Hepatocyte (in vitro differentiated cells): ENCODE measurements at regions not wholly inside any gene's neighbourhood (a gene's known extent, or its start where the extent isn't known, plus 50 kb on each side); places are given as distances from the start of the nearest gene placed in this dataset.

Experiments
- DNase-seq: peaks from one replicate; pipeline ENCODE4 v3.0.0-alpha.2; 2016; ENCODE audit warnings: low spot score
- H2AFZ ChIP-seq: fragments of 200-600 bp; sonication (generic); 2 replicates; pipeline ENCODE4 v1.6.0; 2016; ENCODE audit warnings: antibody characterized with exemption, mild to moderate bottlenecking
- H3K27ac ChIP-seq: fragments of 200-600 bp; sonication (generic); 2 replicates; pipeline ENCODE4 v1.5.1; 2016; ENCODE audit warnings: mild to moderate bottlenecking
- H3K27me3 ChIP-seq: fragments of 200-600 bp; sonication (generic); 2 replicates; pipeline ENCODE4 v1.6.1; 2016
- H3K36me3 ChIP-seq: fragments of 200-600 bp; sonication (generic); replicated peaks from 2 replicates; pipeline ENCODE4 v1.5.1; 2016; ENCODE audit warnings: low read depth; ENCODE audit not compliant: insufficient read depth
- H3K4me1 ChIP-seq: fragments of 200-600 bp; sonication (generic); 2 replicates; pipeline ENCODE4 v1.5.1; 2016; ENCODE audit warnings: mild to moderate bottlenecking, moderate library complexity; ENCODE audit not compliant: insufficient read depth
- H3K4me2 ChIP-seq: fragments of 200-600 bp; sonication (generic); 2 replicates; pipeline ENCODE4 v1.6.0; 2016
- H3K4me3 ChIP-seq: fragments of 200-600 bp; sonication (generic); 2 replicates; pipeline ENCODE4 v1.5.1; 2016; ENCODE audit warnings: mild to moderate bottlenecking
- H3K79me2 ChIP-seq: fragments of 200-600 bp; sonication (generic); 2 replicates; pipeline ENCODE4 v1.6.0; 2017; ENCODE audit warnings: mild to moderate bottlenecking
- H3K9me2 ChIP-seq: fragments of 200-600 bp; sonication (generic); replicated peaks from 2 replicates; pipeline ENCODE4 v1.6.0; 2017; ENCODE audit warnings: mild to moderate bottlenecking; ENCODE audit not compliant: insufficient read depth
- H3K9me3 ChIP-seq: fragments of 200-600 bp; sonication (generic); 2 replicates; pipeline ENCODE4 v1.5.1; 2016; ENCODE audit warnings: low read depth, mild to moderate bottlenecking
- H4K20me1 ChIP-seq: fragments of 200-600 bp; sonication (generic); 2 replicates; pipeline ENCODE4 v1.6.0; 2016; ENCODE audit warnings: mild to moderate bottlenecking; ENCODE audit not compliant: insufficient read depth, poor library complexity, severe bottlenecking
- EZH2 ChIP-seq: fragments of 200-600 bp; sonication (generic); IDR thresholded peaks from 2 replicates; pipeline ENCODE4 v1.6.1; 2016; ENCODE audit warnings: antibody characterized with exemption, mild to moderate bottlenecking, borderline replicate concordance
- EZH2phosphoT487 ChIP-seq: fragments of 200-600 bp; sonication (generic); IDR thresholded peaks from one replicate; pipeline ENCODE4 v1.6.1; 2018; ENCODE audit warnings: antibody characterized with exemption, mild to moderate bottlenecking, low read depth, moderate library complexity; ENCODE audit not compliant: unreplicated experiment, severe bottlenecking
- WGBS: methylation state at CpG from one replicate; pipeline ENCODE4 v1.1.6; 2016; ENCODE audit warnings: low lambda C conversion rate; ENCODE audit errors: missing lambda C conversion rate; 5-methylcytosine and 5-hydroxymethylcytosine counted together
- TF ChIP-seq, protein P1 (sequence below): fragments of 200-600 bp; sonication (generic); IDR thresholded peaks from 2 replicates; pipeline ENCODE4 v1.5.1; 2016; ENCODE audit warnings: antibody characterized with exemption, mild to moderate bottlenecking; ENCODE audit not compliant: poor library complexity

GRCh38 chr7:142485617-142486226 lies 227.9 kb upstream of the PRSS58 start:
- TF ChIP-seq, protein P1, sequence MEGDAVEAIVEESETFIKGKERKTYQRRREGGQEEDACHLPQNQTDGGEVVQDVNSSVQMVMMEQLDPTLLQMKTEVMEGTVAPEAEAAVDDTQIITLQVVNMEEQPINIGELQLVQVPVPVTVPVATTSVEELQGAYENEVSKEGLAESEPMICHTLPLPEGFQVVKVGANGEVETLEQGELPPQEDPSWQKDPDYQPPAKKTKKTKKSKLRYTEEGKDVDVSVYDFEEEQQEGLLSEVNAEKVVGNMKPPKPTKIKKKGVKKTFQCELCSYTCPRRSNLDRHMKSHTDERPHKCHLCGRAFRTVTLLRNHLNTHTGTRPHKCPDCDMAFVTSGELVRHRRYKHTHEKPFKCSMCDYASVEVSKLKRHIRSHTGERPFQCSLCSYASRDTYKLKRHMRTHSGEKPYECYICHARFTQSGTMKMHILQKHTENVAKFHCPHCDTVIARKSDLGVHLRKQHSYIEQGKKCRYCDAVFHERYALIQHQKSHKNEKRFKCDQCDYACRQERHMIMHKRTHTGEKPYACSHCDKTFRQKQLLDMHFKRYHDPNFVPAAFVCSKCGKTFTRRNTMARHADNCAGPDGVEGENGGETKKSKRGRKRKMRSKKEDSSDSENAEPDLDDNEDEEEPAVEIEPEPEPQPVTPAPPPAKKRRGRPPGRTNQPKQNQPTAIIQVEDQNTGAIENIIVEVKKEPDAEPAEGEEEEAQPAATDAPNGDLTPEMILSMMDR, result peak; percentile 34
- no peak for TF ChIP-seq EZH2
- H3K4me1 ChIP-seq, result no peaks in the 10 kb centered on the region
- no peak overlapping the region for H3K4me3 ChIP-seq
- no peak overlapping the region for H3K4me2 ChIP-seq
- DNase-seq, result no peak
- no peaks in the 10 kb centered on the region for H3K36me3 ChIP-seq
- no peaks in the 10 kb centered on the region for H3K9me2 ChIP-seq
- H3K9me3 ChIP-seq, result no peaks in the 10 kb centered on the region
- no peak overlapping the region for H2AFZ ChIP-seq
- 67% methylated on average over 7 of the region's 7 CpGs for WGBS
- H3K27me3 ChIP-seq, result no peaks in the 10 kb centered on the region
- H3K27ac ChIP-seq, result no peak overlapping the region
- H3K79me2 ChIP-seq, result no peaks in the 10 kb centered on the region
- H4K20me1 ChIP-seq, result no peaks in the 10 kb centered on the region

DNA sequence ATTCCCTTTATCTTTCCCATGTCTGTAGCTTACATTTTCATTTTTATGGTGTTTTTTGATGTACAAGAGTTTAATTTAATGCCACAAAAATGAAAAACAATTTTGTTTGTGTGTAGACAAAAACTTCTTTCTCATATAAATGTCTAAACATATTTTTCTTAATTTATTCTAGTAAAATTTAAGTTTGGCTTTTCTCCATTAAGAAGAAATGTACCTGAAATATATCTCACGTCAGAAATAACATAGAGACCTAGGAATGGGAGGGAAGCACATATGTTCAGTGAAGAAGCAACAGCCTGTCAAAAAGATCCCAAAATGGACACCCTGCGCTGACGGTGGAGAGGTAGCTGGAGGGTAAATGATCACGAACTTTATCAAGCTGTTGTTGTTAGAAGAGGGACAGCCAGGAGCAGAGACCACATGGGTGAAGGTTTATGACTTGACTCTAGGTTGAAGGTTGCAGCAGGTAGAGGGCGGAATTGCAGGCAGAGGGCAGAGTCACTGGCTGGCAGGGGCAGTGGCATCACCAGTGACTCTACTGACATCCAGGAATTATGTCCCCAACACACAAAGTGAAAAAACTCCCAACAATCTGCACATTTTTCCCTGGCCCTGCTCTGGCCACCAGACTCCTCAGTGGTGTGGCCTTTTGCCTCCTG lies 225.9 kb upstream of the PRSS58 start:
- Histone ChIP-seq H3K4me2 (no peak overlapping the region), H4K20me1 (no peaks in the 10 kb centered on the region), H3K9me3 (no peaks in the 10 kb centered on the region), H3K4me1 (no peaks in the 10 kb centered on the region), H3K27me3 (no peaks in the 10 kb centered on the region), H3K27ac (no peak overlapping the region), H3K79me2 (no peaks in the 10 kb centered on the region), H3K9me2 (no peaks in the 10 kb centered on the region), H2AFZ (no peak overlapping the region), H3K36me3 (no peaks in the 10 kb centered on the region), H3K4me3 (no peak overlapping the region)
- 66% methylated on average over 5 of the region's 5 CpGs for WGBS
- DNase-seq, result no peak
- TF ChIP-seq EZH2phosphoT487 (no peak), EZH2 (no peak)
- TF ChIP-seq, protein P1, result no peak

DNA sequence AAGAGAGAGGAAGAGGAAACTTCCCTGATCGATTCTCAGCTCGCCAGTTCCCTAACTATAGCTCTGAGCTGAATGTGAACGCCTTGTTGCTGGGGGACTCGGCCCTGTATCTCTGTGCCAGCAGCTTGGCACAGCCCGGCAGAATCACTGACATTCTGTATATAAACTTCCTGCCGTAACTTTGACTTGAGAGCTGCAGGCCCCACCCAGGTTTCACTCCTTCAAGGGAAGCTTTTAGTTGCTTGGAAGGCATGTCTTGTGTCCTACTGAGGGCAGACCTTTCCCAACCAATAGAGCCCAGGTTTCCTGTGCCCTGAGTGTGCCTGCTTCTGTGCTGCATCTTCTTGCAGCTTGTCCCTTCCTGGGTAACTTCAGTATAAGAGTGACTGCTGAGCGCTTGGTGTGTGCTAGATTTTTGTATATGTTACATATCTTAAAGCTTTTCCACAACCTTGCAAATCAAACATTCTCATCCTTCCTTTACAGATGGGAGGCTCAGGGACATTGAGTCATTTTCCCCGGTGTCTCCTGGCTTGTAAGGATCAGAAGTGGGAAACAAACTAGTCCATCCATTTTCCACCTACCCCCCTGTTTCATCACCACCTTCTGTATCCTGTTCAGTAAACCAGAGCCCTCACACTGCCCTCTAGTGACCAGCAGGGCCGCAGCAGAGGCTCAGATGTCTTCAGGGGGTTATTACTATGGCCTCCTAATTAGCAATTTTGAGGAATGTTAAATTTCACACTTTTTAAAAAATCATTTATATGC lies 225.2 kb upstream of the PRSS58 start:
- no peaks in the 10 kb centered on the region for H3K9me3 ChIP-seq
- TF ChIP-seq, protein P1, result peak; percentile 74
- TF ChIP-seq EZH2, result no peak
- H3K4me2 ChIP-seq, result no peak overlapping the region
- DNase-seq, result peak; percentile 74
- H3K36me3 ChIP-seq, result no peaks in the 10 kb centered on the region
- no peak overlapping the region for H3K4me3 ChIP-seq
- H4K20me1 ChIP-seq, result no peaks in the 10 kb centered on the region
- no peaks in the 10 kb centered on the region for H3K79me2 ChIP-seq
- whole genome bisulfite sequencing, result 64% methylated on average over 9 of the region's 9 CpGs
- H3K9me2 ChIP-seq, result no peaks in the 10 kb centered on the region
- no peak overlapping the region for H3K27ac ChIP-seq
- H3K4me1 ChIP-seq, result no peaks in the 10 kb centered on the region
- H3K27me3 ChIP-seq, result no peaks in the 10 kb centered on the region
- no peak overlapping the region for H2AFZ ChIP-seq
